ENCODE measurements at regions not wholly inside any gene's neighbourhood (a gene's known extent, or its start where the extent isn't known, plus 50 kb on each side); places are given as distances from the start of the nearest gene placed in this dataset.

- Histone ChIP-seq H3K56ac (replicated peaks; ENCODE audit: insufficient read length, low read depth, low read length) (no peak overlapping the region), H3K4ac (replicated peaks; ENCODE audit: insufficient read length, low read depth, low read length) (no peak overlapping the region), H3K14ac (ENCODE audit: insufficient read length) (no peak overlapping the region), H2BK15ac (ENCODE audit: low read length) (no peak overlapping the region), H2AFZ (ENCODE audit: low read length) (no peak overlapping the region), H3K9me3 (ENCODE audit: insufficient read depth in 2 of 2, low read depth in 1 of 2, low read length in 1 of 2) (peaks cover 3 to 14% of the 10 kb centered on the region in 2 experiments; a peak in 2 of 4 replicates), H3K4me1 (replicated peaks in 1 of 4; ENCODE audit: control insufficient read depth in 3 of 4, insufficient read depth in 4 of 4, low read length in 3 of 4) (no peaks in the 10 kb centered on the region), H3K79me2 (ENCODE audit: control insufficient read depth in 1 of 2, insufficient read depth in 2 of 2, low read length in 2 of 2) (no peaks in the 10 kb centered on the region), H3K4me2 (ENCODE audit: insufficient read depth in 1 of 2, low read depth in 2 of 2, low read length in 2 of 2) (no peak overlapping the region), H4K91ac (replicated peaks; ENCODE audit: insufficient read length, low read length) (no peak overlapping the region), H3K18ac (ENCODE audit: extremely low read depth, low read length) (no peak overlapping the region), H3K36me3 (ENCODE audit: control insufficient read depth in 2 of 4, insufficient read depth in 4 of 4, low read length in 3 of 4) (no peaks in the 10 kb centered on the region), H4K8ac (ENCODE audit: extremely low read depth, insufficient read depth, low read length) (no peak overlapping the region), H2BK5ac (ENCODE audit: low read depth, low read length) (no peak overlapping the region), H3K23ac (ENCODE audit: insufficient read length) (no peak overlapping the region), H4K5ac (ENCODE audit: insufficient read length, low read depth, low read length) (no peak overlapping the region), H4K20me1 (replicated peaks in 1 of 2; ENCODE audit: control insufficient read depth in 1 of 2, insufficient read depth in 2 of 2, low read length in 2 of 2) (no peaks in the 10 kb centered on the region), H2BK12ac (ENCODE audit: low read depth, low read length) (no peak overlapping the region), H2BK20ac (ENCODE audit: low read length) (no peak overlapping the region), H3K4me3 (ENCODE audit: extremely low read depth in 1 of 4, insufficient read depth in 2 of 4, low read depth in 3 of 4, low read length in 4 of 4) (no peak overlapping the region), H3K27ac (ENCODE audit: low read depth, low read length) (no peak overlapping the region), H2BK120ac (replicated peaks; ENCODE audit: low read depth, low read length) (no peak overlapping the region), H3K9ac (replicated peaks in 1 of 4; ENCODE audit: extremely low read depth in 1 of 4, low read depth in 3 of 4, low read length in 3 of 4) (no peak overlapping the region), H3K79me1 (ENCODE audit: low read depth, low read length) (no peaks in the 10 kb centered on the region), H2AK5ac (ENCODE audit: low read depth, low read length) (no peak overlapping the region), H3K27me3 (replicated peaks in 1 of 4; ENCODE audit: control insufficient read depth in 3 of 4, extremely low read depth in 1 of 4, insufficient read depth in 3 of 4, low read length in 3 of 4) (no peaks in the 10 kb centered on the region), H3K23me2 (ENCODE audit: low read depth, low read length) (no peaks in the 10 kb centered on the region)
- DNase-seq (ENCODE audit: low read depth in 1 of 2, low spot score in 2 of 2) (no peak), FAIRE-seq (no peak)
- ChIA-PET CTCF (ENCODE audit: partially characterized antibody) (no interaction called here), POLR2A (ENCODE audit: partially characterized antibody) (no interaction called here)
- TF ChIP-seq RNF2 (IDR thresholded peaks at IDR 0.05; ENCODE audit: borderline replicate concordance, low read depth, low read length, missing control alignments, poor library complexity, severe bottlenecking), result no peak
- TF ChIP-seq EP300 (IDR thresholded peaks at IDR 0.05; ENCODE audit: borderline replicate concordance in 1 of 2, low read depth in 2 of 2, low read length in 2 of 2), result no peak
- TF ChIP-seq CBX8 (IDR thresholded peaks at IDR 0.05; ENCODE audit: borderline replicate concordance, low read depth, low read length), result no peak
These were observed 105.9 kb downstream of the ID4 start for GRCh38 chr6:19943042-19943441.

Data from H1 (cell line).